Heart right ventricle (tissue), 16 donors: ENCODE measurements at regions not wholly inside any gene's neighbourhood (a gene's known extent, or its start where the extent isn't known, plus 50 kb on each side); places are given as distances from the start of the nearest gene placed in this dataset.

Experiments
- ATAC-seq, 8 donors: fragments of 200-7000 bp; cut with Tn5 transposase; one replicate each; pipeline ENCODE4 v1.9.1; 2020; ENCODE audit warnings: mild to moderate bottlenecking in 8 of 8, moderate library complexity in 8 of 8, moderate number of reproducible peaks in 1 of 8
- DNase-seq, 2 donors: peaks; one replicate each; pipeline ENCODE4 v3.0.0-alpha.2; 2020
- H3K27ac ChIP-seq, 10 donors: fragments of 200-600 bp; sonication (generic) in 2 of 10; one replicate each; pipeline versions ENCODE4 v1.5.0 to v1.8.0; 2020 to 2022; ENCODE audit warnings: mild to moderate bottlenecking in 3 of 10
- H3K27me3 ChIP-seq, 7 donors: fragments of 200-600 bp; one replicate each; pipeline ENCODE4 v1.8.0; 2021 to 2022; ENCODE audit warnings: mild to moderate bottlenecking in 2 of 7
- H3K36me3 ChIP-seq, 9 donors: fragments of 200-600 bp; sonication (generic) in 1 of 9; one replicate each; pipeline versions ENCODE4 v1.5.0 to v1.8.0; 2020 to 2022; ENCODE audit warnings: mild to moderate bottlenecking in 2 of 9
- H3K4me1 ChIP-seq, 9 donors: fragments of 200-600 bp; sonication (generic) in 1 of 9; one replicate each; pipeline versions ENCODE4 v1.5.0 to v1.8.0; 2020 to 2022; ENCODE audit warnings: mild to moderate bottlenecking in 4 of 9
- H3K4me3 ChIP-seq, 10 donors: fragments of 200-600 bp; sonication (generic) in 2 of 10; one replicate each; pipeline versions ENCODE4 v1.5.0 to v1.8.0; 2020 to 2022; ENCODE audit warnings: mild to moderate bottlenecking in 7 of 10, moderate library complexity in 2 of 10
- H3K9me3 ChIP-seq, 11 donors: fragments of 200-600 bp in 10 of 11; sonication (generic) in 2 of 11; one replicate each; pipeline versions ENCODE4 v1.5.0 to v1.8.0; 2013 to 2022; ENCODE audit warnings: mild to moderate bottlenecking in 2 of 11, control low read depth in 1 of 11, moderate library complexity in 1 of 11
- WGBS, 2 donors: extraction: QIAGEN DNeasy Blood & Tissue Kit; methylation state at CpG; one replicate each; pipeline ENCODE4 v1.1.7; 2013; ENCODE audit warnings: inconsistent platforms in 1 of 2; 5-methylcytosine and 5-hydroxymethylcytosine counted together
- intact Hi-C, 10 donors: fragments of 100-400 bp; cut with DNase I; formaldehyde crosslinking; loops; one replicate each; pipeline versions ENCODE4 v1.11.1 to v1.14.2; 2022
- TF ChIP-seq, protein P1 (sequence below), 9 donors: fragments of 200-600 bp; sonication (generic) in 2 of 9; IDR thresholded peaks; one replicate each; pipeline versions ENCODE4 v1.5.0 to v1.8.0; 2021 to 2022; ENCODE audit warnings: antibody characterized with exemption in 9 of 9, mild to moderate bottlenecking in 5 of 9, moderate library complexity in 1 of 9
- donor health status: Arrhythmogenic right ventricular cardiomyopathy.
- donor health status: ischemic (EF 13 %, LVEDD 7.1; RV severe dilation, severe dysfunction).
- donor health status: healthy with polysubstance abuse.
- donor health status: DM: no; HTN: yes; CAD: no.
- donor health status: DM: no; HTN: no; CAD: no.
- donor health status: ischemic (EF 25% LVEDD 6.9; RV normal size, moderate dysfunction).
- donor health status: ischemic (EF 25% LVEDD 5.7; RV mildly dilated, moderate dysfunction).
- donor health status: healthy.
- donor health status: DM: yes; HTN: yes; CAD: no.
- donor health status: Ischemic cardiomyopathy.
- donor health status: ischemic (EF 35%, LVEDD 5.7; RV mildly dilated, moderate dysfunction).
- donor health status: nonischemic (EF 11% LVEDD 7.7; RV severe dilation, severe dysfunction).
- donor health status: DM: yes; HTN: yes; CAD: no.
- donor health status: PGD.
- donor health status: ischemic (EF 29% LVEDD 5.4; RV normal size, mild dysfunction).
- donor health status: nonischemic (EF 23%, LVEDD 6.1; RV moderate dilation, normal function).

GRCh38 chr22:27303718-27304117 is 497.8 kb downstream of the MN1 start:
- Histone ChIP-seq H3K4me3 (no peak overlapping the region), H3K36me3 (no peaks in the 10 kb centered on the region), H3K27me3 (peaks cover 0 to 45% (median 22%) of the 10 kb centered on the region in 7 donors), H3K4me1 (peaks cover 0 to 11% (median 0%) of the 10 kb centered on the region in 9 donors), H3K27ac (no peak overlapping the region), H3K9me3 (peaks cover 0 to 8% (median 0%) of the 10 kb centered on the region in 11 donors)
- TF ChIP-seq, protein P1, sequence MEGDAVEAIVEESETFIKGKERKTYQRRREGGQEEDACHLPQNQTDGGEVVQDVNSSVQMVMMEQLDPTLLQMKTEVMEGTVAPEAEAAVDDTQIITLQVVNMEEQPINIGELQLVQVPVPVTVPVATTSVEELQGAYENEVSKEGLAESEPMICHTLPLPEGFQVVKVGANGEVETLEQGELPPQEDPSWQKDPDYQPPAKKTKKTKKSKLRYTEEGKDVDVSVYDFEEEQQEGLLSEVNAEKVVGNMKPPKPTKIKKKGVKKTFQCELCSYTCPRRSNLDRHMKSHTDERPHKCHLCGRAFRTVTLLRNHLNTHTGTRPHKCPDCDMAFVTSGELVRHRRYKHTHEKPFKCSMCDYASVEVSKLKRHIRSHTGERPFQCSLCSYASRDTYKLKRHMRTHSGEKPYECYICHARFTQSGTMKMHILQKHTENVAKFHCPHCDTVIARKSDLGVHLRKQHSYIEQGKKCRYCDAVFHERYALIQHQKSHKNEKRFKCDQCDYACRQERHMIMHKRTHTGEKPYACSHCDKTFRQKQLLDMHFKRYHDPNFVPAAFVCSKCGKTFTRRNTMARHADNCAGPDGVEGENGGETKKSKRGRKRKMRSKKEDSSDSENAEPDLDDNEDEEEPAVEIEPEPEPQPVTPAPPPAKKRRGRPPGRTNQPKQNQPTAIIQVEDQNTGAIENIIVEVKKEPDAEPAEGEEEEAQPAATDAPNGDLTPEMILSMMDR (IDR thresholded peaks at IDR 0.05): no peak
- no peak for DNase-seq
- no peak for ATAC-seq
- intact Hi-C loops: no loop called here

- DNase-seq (no peak), ATAC-seq (no peak)
- H3K9me3 ChIP-seq: peaks cover 0 to 8% (median 0%) of the 10 kb centered on the region in 11 donors
- 93% methylated on average over 1 of the region's 1 CpG for WGBS, 2 donors
- no peak overlapping the region for H3K27ac ChIP-seq
- peaks cover 0 to 39% (median 11%) of the 10 kb centered on the region in 7 donors for H3K27me3 ChIP-seq
- H3K4me1 ChIP-seq: peaks cover 0 to 12% (median 2%) of the 10 kb centered on the region in 9 donors
- intact Hi-C loops: no loop called here
- TF ChIP-seq, protein P1 (IDR thresholded peaks at IDR 0.05): no peak
- H3K4me3 ChIP-seq: no peak overlapping the region
- H3K36me3 ChIP-seq: no peaks in the 10 kb centered on the region
These were observed 494.8 kb downstream of the MN1 start for GRCh38 chr22:27306771-27307170.

GRCh38 chr22:27307545-27308247 is 493.9 kb downstream of the MN1 start:
- Histone ChIP-seq H3K36me3 (no peaks in the 10 kb centered on the region), H3K4me3 (no peak overlapping the region), H3K27me3 (peaks cover 0 to 37% (median 11%) of the 10 kb centered on the region in 7 donors), H3K9me3 (peaks cover 0 to 8% (median 0%) of the 10 kb centered on the region in 11 donors), H3K27ac (peak overlapping the region in 5 of 10 donors; percentile 34 to 62 (median 51)), H3K4me1 (peaks cover 0 to 21% (median 2%) of the 10 kb centered on the region in 9 donors)
- ATAC-seq (peak in 5 of 8 donors; percentile 43 to 72 (median 61)), DNase-seq (no peak)
- 52 to 55% methylated on average over 4 of the region's 4 CpGs for WGBS, 2 donors
- intact Hi-C loops: no loop called here
- TF ChIP-seq, protein P1 (IDR thresholded peaks at IDR 0.05): no peak

DNA sequence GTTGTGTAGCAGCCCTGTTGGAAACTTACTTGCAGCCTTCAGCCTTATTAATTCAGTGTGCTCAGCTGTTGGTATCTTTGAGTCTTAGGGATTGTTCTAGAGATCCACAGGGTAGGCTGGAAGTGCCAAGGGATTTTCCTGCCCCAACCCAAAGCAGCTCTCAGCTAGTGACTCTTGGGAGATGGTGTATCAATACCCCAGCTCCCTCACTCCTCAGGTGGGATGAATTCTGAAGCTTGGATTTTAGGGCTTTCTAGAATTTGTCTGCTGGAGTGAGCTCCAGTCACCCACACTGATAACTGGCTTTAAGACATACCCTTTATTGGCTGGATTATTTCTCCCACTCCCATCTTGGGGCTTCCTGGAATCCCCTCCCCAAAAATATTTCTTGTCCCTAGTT is 493.0 kb downstream of the MN1 start:
- no peaks in the 10 kb centered on the region for H3K36me3 ChIP-seq
- H3K4me3 ChIP-seq: no peak overlapping the region
- peaks cover 0 to 8% (median 0%) of the 10 kb centered on the region in 11 donors for H3K9me3 ChIP-seq
- TF ChIP-seq, protein P1 (IDR thresholded peaks at IDR 0.05): no peak
- H3K4me1 ChIP-seq: peaks cover 0 to 28% (median 3%) of the 10 kb centered on the region in 9 donors
- peaks cover 0 to 33% (median 11%) of the 10 kb centered on the region in 7 donors for H3K27me3 ChIP-seq
- DNase-seq: no peak
- H3K27ac ChIP-seq: peak overlapping the region in 5 of 10 donors; percentile 34 to 62 (median 51)
- intact Hi-C loops: no loop called here
- ATAC-seq: no peak
